Fibroblast of the aortic adventitia (primary cell): ENCODE measurements at regions not wholly inside any gene's neighbourhood (a gene's known extent, or its start where the extent isn't known, plus 50 kb on each side); places are given as distances from the start of the nearest gene placed in this dataset.

Experiments
- DNase-seq: peaks from one replicate; pipeline ENCODE4 v3.0.0-alpha.2; 2010; ENCODE audit warnings: low read depth
- H3K4me3 ChIP-seq: 2 replicates; pipeline ENCODE4 v1.5.1; 2011; ENCODE audit warnings: low read depth, mild to moderate bottlenecking, control low read depth, low read length, moderate library complexity
- TF ChIP-seq, protein P1 (sequence below): IDR thresholded peaks from 2 replicates; pipeline ENCODE4 v1.5.1; 2011; ENCODE audit warnings: mild to moderate bottlenecking, low read length, control low read depth, inconsistent platforms; ENCODE audit not compliant: insufficient read depth

GRCh38 chr2:146826388-146826787, 1018.4 kb upstream of the ACVR2A start:
- TF ChIP-seq, protein P1, sequence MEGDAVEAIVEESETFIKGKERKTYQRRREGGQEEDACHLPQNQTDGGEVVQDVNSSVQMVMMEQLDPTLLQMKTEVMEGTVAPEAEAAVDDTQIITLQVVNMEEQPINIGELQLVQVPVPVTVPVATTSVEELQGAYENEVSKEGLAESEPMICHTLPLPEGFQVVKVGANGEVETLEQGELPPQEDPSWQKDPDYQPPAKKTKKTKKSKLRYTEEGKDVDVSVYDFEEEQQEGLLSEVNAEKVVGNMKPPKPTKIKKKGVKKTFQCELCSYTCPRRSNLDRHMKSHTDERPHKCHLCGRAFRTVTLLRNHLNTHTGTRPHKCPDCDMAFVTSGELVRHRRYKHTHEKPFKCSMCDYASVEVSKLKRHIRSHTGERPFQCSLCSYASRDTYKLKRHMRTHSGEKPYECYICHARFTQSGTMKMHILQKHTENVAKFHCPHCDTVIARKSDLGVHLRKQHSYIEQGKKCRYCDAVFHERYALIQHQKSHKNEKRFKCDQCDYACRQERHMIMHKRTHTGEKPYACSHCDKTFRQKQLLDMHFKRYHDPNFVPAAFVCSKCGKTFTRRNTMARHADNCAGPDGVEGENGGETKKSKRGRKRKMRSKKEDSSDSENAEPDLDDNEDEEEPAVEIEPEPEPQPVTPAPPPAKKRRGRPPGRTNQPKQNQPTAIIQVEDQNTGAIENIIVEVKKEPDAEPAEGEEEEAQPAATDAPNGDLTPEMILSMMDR = no peak
- no peak for DNase-seq
- H3K4me3 ChIP-seq = no peak overlapping the region

DNA sequence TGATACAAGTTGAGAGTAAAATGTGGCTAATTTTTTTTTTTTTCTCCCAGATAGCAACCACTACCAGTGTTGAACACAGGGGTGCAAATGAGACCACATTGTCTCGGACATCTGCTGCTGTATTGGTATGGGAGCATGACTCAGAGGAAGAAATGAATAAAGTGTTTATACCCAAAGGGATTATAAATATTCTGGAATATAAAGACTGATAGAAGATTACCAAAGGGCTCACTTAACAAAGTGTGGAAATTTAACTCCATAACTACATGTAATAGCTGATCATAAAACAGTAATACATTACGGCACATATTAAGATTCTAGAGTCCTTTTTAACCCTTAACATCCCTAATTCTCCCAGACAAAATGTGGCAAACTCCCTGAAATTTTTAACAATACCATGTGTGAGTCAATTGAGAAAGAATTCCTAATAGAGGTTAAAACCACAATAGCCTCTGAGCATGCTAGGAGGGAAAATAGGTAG, 1023.0 kb upstream of the ACVR2A start:
- peak; percentile 65 for DNase-seq
- no peak overlapping the region for H3K4me3 ChIP-seq
- TF ChIP-seq, protein P1 = peak; percentile 43

DNA sequence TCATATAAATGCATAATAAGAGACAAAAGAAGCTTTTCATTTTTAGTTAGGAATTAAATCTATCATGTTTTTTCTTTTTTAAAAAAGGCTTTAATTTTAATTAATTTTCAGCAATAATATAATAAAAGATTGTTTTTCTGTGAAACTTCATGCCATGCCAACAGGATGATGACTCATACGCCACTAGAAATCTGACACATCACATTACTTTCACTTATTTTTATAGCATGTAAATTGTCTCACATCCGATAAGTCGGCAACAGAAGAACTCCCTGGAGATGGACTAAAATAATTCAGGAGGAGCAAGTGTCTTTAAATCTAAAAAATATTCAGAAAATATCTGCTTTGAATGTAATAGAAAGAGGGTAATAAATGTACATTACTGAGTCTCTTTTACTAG, 1024.2 kb upstream of the ACVR2A start:
- TF ChIP-seq, protein P1 = no peak
- DNase-seq = peak; percentile 46
- no peak overlapping the region for H3K4me3 ChIP-seq

GRCh38 chr2:146818122-146818521, 1026.7 kb upstream of the ACVR2A start:
- TF ChIP-seq, protein P1 = no peak
- H3K4me3 ChIP-seq = no peak overlapping the region
- DNase-seq = peak; percentile 39

DNA sequence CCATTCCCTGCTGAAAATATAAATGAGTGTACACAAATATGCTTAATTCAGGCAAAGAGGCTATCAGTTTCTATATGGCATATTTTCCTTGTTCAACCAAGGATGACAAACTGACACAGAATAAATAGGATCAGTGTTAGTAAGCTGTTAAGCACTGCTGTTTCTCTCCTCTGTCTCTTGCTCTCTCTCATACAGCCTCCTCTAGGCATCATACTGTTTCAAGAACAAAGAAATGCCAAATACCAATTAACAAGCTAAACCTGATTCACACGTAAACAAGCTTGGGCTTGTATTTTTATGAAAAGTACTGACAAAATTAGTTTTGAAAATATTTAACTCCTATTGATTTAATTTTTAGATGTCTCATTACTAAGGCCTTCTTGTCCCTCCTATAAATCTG, 1027.2 kb upstream of the ACVR2A start:
- TF ChIP-seq, protein P1 = no peak
- no peak for DNase-seq
- no peak overlapping the region for H3K4me3 ChIP-seq

GRCh38 chr2:146814971-146815370, 1029.9 kb upstream of the ACVR2A start:
- no peak overlapping the region for H3K4me3 ChIP-seq
- TF ChIP-seq, protein P1 = no peak
- no peak for DNase-seq

DNA sequence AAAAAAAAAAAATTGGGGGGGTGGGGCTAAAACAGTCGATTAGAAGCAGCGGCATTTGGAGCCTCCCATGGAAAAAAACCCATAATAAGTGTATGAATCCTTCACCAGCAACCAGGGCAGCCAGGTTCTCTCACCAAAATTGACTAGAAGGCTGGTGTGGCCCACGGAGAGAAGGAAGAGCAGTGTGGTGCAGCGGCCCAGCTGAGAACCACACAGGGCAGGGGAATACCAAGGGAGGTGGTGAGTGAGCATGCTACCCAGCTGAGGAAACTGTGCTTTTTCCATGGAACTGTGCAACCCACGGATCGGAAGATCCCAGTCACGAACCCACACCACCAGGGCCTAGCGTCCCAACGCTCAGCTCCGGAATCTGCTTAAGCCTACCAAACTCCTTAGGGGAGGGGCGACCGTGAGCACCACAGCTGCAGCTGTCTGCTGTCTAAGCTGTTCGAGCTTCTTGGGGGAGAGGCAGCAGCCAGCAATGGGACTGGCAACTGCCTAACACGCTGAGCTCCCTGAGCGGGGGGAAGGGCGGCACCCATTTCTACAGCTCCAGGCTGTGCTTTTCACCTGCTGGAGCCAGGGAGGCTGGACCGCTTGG, 1037.2 kb upstream of the ACVR2A start:
- H3K4me3 ChIP-seq = no peak overlapping the region
- no peak for DNase-seq
- TF ChIP-seq, protein P1 = no peak
